Heart left ventricle (tissue), 16 donors: ENCODE measurements at regions not wholly inside any gene's neighbourhood (a gene's known extent, or its start where the extent isn't known, plus 50 kb on each side); places are given as distances from the start of the nearest gene placed in this dataset.

Source experiments
- ATAC-seq, 4 donors: fragments of 200-7000 bp; cut with Tn5 transposase; one replicate each; pipeline ENCODE4 v1.9.1; 2020 to 2022; ENCODE audit warnings: moderate library complexity in 4 of 4, mild to moderate bottlenecking in 3 of 4, moderate number of reproducible peaks in 1 of 4
- DNase-seq, 5 donors: peaks; one replicate each; pipeline ENCODE4 v3.0.0-alpha.2; 2020
- H3K27ac ChIP-seq, 12 donors: fragments of 200-600 bp; sonication (generic) in 4 of 12; one replicate each; pipeline versions ENCODE4 v1.5.0 to v1.8.0; 2016 to 2022; ENCODE audit warnings: mild to moderate bottlenecking in 2 of 12
- H3K27me3 ChIP-seq, 9 donors: fragments of 200-600 bp; sonication (generic) in 2 of 9; one replicate each; pipeline versions ENCODE4 v1.5.1 to v1.8.0; 2016 to 2022; ENCODE audit warnings: mild to moderate bottlenecking in 3 of 9
- H3K36me3 ChIP-seq, 9 donors: fragments of 200-600 bp; sonication (generic) in 2 of 9; one replicate each; pipeline versions ENCODE4 v1.5.0 to v1.8.0; 2018 to 2022; ENCODE audit warnings: mild to moderate bottlenecking in 2 of 9
- H3K4me1 ChIP-seq, 12 donors: fragments of 200-600 bp; sonication (generic) in 4 of 12; one replicate each; pipeline versions ENCODE4 v1.5.0 to v1.8.0; 2016 to 2022; ENCODE audit warnings: mild to moderate bottlenecking in 3 of 12
- H3K4me3 ChIP-seq, 12 donors: fragments of 200-600 bp; sonication (generic) in 4 of 12; one replicate each; pipeline versions ENCODE4 v1.5.0 to v1.8.0; 2017 to 2022; ENCODE audit warnings: mild to moderate bottlenecking in 9 of 12, moderate library complexity in 4 of 12
- H3K9me3 ChIP-seq, 12 donors: fragments of 200-600 bp; sonication (generic) in 4 of 12; one replicate each; pipeline versions ENCODE4 v1.5.0 to v1.8.0; 2016 to 2022; ENCODE audit warnings: mild to moderate bottlenecking in 1 of 12
- POLR2A ChIP-seq, 2 donors: fragments of 450-650 bp; IDR thresholded peaks; one replicate each; pipeline ENCODE4 v1.6.1; 2017; ENCODE audit warnings: antibody characterized with exemption in 2 of 2, mild to moderate bottlenecking in 2 of 2, moderate library complexity in 2 of 2
- WGBS, 4 donors: extraction: QIAGEN DNeasy Blood & Tissue Kit in 2 of 4; methylation state at CpG; one replicate each; pipeline versions ENCODE4 v1.1.5 to v1.1.7; 2013 to 2018; 5-methylcytosine and 5-hydroxymethylcytosine counted together
- intact Hi-C, 10 donors: fragments of 100-400 bp; cut with DNase I; formaldehyde crosslinking; loops; one replicate each; pipeline versions ENCODE4 v1.11.1 to v1.14.2; 2022
- TF ChIP-seq, protein P1 (sequence below), 12 donors: fragments of 200-600 bp; sonication (generic) in 4 of 12; IDR thresholded peaks; one replicate each; pipeline versions ENCODE4 v1.5.0 to v1.8.0; 2018 to 2022; ENCODE audit warnings: antibody characterized with exemption in 12 of 12, mild to moderate bottlenecking in 5 of 12
- donor health status: ischemic (EF 13 %, LVEDD 7.1; RV severe dilation, severe dysfunction).
- donor health status: healthy with polysubstance abuse.
- donor health status: DM: no; HTN: yes; CAD: no.
- donor health status: DM: no; HTN: no; CAD: no.
- donor health status: ischemic (EF 25% LVEDD 6.9; RV normal size, moderate dysfunction).
- donor health status: ischemic (EF 25% LVEDD 5.7; RV mildly dilated, moderate dysfunction).
- donor health status: healthy.
- donor health status: DM: yes; HTN: yes; CAD: no.
- donor health status: ischemic (EF 35%, LVEDD 5.7; RV mildly dilated, moderate dysfunction).
- donor health status: nonischemic (EF 11% LVEDD 7.7; RV severe dilation, severe dysfunction).
- donor health status: DM: yes; HTN: yes; CAD: no.
- donor health status: PGD.
- donor health status: ischemic (EF 29% LVEDD 5.4; RV normal size, mild dysfunction).
- donor health status: nonischemic (EF 23%, LVEDD 6.1; RV moderate dilation, normal function).

DNA sequence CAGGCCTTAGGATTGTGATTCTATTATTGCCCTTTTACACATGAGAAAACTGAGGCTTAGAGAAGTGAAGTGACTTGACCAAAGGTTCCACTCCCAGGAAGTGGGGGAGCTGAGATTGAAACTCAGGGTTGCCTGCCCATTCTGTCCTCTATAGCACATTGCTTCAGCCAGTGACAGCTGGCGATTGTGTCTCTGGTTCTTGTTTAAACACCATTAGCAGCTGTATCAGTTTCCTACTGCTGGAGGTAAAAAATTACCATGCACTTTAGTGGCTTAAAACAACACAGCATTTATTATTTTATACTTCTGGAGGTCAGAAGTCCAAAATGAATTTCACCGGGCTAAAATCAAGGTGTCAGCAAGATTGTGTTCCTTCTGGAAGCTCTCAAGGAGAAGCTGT, 205.8 kb upstream of the MAMLD1 start:
- WGBS, 4 donors: 69 to 93% (median 71%) methylated on average over 2 of the region's 2 CpGs
- no peak for ATAC-seq
- no peak overlapping the region for H3K27ac ChIP-seq
- no peaks in the 10 kb centered on the region for H3K4me1 ChIP-seq
- no peak for DNase-seq
- no peak overlapping the region for H3K4me3 ChIP-seq
- no peak for TF ChIP-seq POLR2A (IDR thresholded peaks at IDR 0.05)
- TF ChIP-seq, protein P1, sequence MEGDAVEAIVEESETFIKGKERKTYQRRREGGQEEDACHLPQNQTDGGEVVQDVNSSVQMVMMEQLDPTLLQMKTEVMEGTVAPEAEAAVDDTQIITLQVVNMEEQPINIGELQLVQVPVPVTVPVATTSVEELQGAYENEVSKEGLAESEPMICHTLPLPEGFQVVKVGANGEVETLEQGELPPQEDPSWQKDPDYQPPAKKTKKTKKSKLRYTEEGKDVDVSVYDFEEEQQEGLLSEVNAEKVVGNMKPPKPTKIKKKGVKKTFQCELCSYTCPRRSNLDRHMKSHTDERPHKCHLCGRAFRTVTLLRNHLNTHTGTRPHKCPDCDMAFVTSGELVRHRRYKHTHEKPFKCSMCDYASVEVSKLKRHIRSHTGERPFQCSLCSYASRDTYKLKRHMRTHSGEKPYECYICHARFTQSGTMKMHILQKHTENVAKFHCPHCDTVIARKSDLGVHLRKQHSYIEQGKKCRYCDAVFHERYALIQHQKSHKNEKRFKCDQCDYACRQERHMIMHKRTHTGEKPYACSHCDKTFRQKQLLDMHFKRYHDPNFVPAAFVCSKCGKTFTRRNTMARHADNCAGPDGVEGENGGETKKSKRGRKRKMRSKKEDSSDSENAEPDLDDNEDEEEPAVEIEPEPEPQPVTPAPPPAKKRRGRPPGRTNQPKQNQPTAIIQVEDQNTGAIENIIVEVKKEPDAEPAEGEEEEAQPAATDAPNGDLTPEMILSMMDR (IDR thresholded peaks at IDR 0.05): no peak
- no peaks in the 10 kb centered on the region for H3K36me3 ChIP-seq
- H3K27me3 ChIP-seq: no peaks in the 10 kb centered on the region
- intact Hi-C loops: no loop called here
- no peaks in the 10 kb centered on the region for H3K9me3 ChIP-seq

DNA sequence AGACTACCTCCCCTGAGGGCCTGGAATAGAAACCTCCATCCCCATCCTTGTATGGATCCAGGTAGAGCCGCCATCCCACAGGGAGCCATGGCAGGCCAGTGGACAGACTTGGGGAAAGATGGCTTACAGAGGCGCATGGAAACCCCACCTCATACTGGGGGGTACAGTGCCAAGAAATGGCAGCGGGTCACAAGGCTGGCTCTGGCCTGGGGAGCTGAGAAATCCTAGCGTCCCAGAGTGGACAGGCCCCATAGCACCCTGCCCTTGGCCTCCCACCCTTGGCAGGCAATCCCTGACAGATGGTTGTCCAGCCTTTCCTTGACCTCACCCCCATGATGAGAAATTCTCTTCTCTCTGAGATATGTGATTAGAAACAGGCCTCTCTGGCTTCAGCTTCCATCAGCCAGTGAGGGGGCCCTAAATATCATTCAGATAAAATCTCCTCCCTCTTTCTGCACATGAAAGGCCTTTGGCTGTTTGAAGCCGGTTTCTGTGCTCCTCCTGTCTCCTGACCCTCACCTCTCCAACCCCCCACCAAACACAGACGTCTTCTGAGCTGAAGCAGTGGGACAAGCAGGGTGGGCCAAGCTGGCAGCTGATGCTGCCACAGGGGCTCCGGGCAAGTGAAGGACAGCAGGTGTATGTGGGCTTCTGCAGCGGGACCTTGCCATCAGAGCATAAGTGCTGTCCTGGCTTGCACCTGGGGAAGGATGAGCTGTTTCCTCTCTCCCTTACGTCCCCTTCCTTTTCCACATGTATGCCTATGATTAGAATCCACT, 204.4 kb upstream of the MAMLD1 start:
- Histone ChIP-seq H3K27me3 (no peaks in the 10 kb centered on the region), H3K9me3 (no peaks in the 10 kb centered on the region), H3K27ac (no peak overlapping the region), H3K36me3 (no peaks in the 10 kb centered on the region), H3K4me3 (no peak overlapping the region), H3K4me1 (no peaks in the 10 kb centered on the region)
- DNase-seq (no peak), ATAC-seq (no peak)
- 79 to 95% (median 86%) methylated on average over 9 of the region's 9 CpGs for WGBS, 4 donors
- TF ChIP-seq, protein P1 (IDR thresholded peaks at IDR 0.05): no peak
- TF ChIP-seq POLR2A (IDR thresholded peaks at IDR 0.05): no peak
- intact Hi-C loops: no loop called here

DNA sequence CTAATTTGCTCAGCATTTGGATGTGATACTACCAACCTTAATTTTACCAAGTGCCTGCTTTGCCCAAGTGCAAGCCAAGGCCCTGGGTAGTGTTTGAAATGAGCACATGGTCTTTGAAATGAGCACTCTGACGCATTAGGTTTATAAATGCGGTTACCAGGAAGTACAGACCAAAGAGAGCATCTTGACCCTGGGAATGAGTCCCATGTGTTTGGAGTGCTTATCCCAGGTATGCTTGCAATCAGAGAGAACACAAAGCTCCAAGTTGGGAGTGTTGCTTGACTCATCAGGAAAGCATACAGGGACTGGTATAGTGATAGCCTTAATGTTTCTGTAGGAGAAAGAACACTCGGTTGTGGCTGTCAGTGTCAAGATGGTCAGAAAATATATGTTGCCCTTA, 203.6 kb upstream of the MAMLD1 start:
- WGBS, 4 donors: 86 to 98% (median 95%) methylated on average over 3 of the region's 3 CpGs
- Histone ChIP-seq H3K9me3 (no peaks in the 10 kb centered on the region), H3K27me3 (peaks cover 0 to 3% (median 0%) of the 10 kb centered on the region in 9 donors), H3K27ac (no peak overlapping the region), H3K36me3 (no peaks in the 10 kb centered on the region), H3K4me1 (no peaks in the 10 kb centered on the region), H3K4me3 (no peak overlapping the region)
- DNase-seq (no peak), ATAC-seq (no peak)
- TF ChIP-seq POLR2A (IDR thresholded peaks at IDR 0.05): no peak
- TF ChIP-seq, protein P1 (IDR thresholded peaks at IDR 0.05): no peak
- intact Hi-C loops: no loop called here

DNA sequence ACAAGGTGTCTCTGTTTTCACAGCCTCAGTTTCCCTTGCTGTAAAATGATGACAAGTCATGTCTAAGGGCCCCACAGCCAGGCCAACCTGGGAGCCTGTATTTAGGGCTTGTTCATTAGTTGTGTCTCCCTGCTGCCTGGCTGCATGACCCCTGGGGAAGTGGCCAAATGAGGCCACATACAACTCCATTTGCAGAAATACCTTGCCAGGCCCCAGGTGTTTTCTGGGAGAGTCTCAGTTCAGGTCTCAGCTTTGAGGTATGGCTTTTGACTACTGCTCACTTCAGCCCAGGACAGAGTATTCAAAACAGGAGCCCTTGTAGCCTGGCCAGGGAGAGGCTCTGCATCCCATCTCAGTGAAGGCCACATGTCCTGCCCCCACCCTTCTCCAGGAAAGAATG, 202.5 kb upstream of the MAMLD1 start:
- intact Hi-C loops: no loop called here
- peaks cover 0 to 3% (median 0%) of the 10 kb centered on the region in 9 donors for H3K27me3 ChIP-seq
- TF ChIP-seq, protein P1 (IDR thresholded peaks at IDR 0.05): no peak
- no peak for TF ChIP-seq POLR2A (IDR thresholded peaks at IDR 0.05)
- H3K9me3 ChIP-seq: no peaks in the 10 kb centered on the region
- no peak for DNase-seq
- no peak overlapping the region for H3K4me3 ChIP-seq
- no peak overlapping the region for H3K27ac ChIP-seq
- no peak for ATAC-seq
- H3K36me3 ChIP-seq: no peaks in the 10 kb centered on the region
- no peaks in the 10 kb centered on the region for H3K4me1 ChIP-seq
